ENCODE measurements at regions not wholly inside any gene's neighbourhood (a gene's known extent, or its start where the extent isn't known, plus 50 kb on each side); places are given as distances from the start of the nearest gene placed in this dataset.

- Histone ChIP-seq H3K4me3 (ENCODE audit: low read depth in 1 of 3, low read length in 3 of 3) (no peak overlapping the region), H3K27me3 (ENCODE audit: control insufficient read depth in 4 of 4, insufficient read depth in 4 of 4, low read length in 3 of 4) (peaks cover 0 to 3% (median 0%) of the 10 kb centered on the region in 4 donors), H3K9me3 (ENCODE audit: control insufficient read depth in 4 of 4, low read length in 3 of 4) (no peaks in the 10 kb centered on the region), H3K36me3 (ENCODE audit: control insufficient read depth in 4 of 4, insufficient read depth in 3 of 4, low read depth in 1 of 4, low read length in 3 of 4) (no peaks in the 10 kb centered on the region), H3K9ac (ENCODE audit: low read depth in 1 of 2, low read length in 2 of 2) (no peak overlapping the region), H3K4me1 (ENCODE audit: control insufficient read depth in 4 of 4, insufficient read depth in 4 of 4, low read length in 3 of 4) (no peaks in the 10 kb centered on the region), H3K27ac (ENCODE audit: low read depth in 1 of 2, low read length in 2 of 2) (no peak overlapping the region)
- 85% methylated on average over 14 of the region's 14 CpGs for WGBS
- no peak for DNase-seq (ENCODE audit: low spot score)
- TF ChIP-seq FOXA2 (IDR thresholded peaks at IDR 0.05) (no peak), ZBTB33 (IDR thresholded peaks at IDR 0.05) (no peak), HNF4G (IDR thresholded peaks at IDR 0.05) (no peak), NR2F2 (IDR thresholded peaks at IDR 0.05) (no peak), YY1 (IDR thresholded peaks at IDR 0.05) (no peak), CTCF (IDR thresholded peaks at IDR 0.05; ENCODE audit: low read depth, low read length, missing input control) (no peak), TAF1 (conservative IDR thresholded peaks at IDR 0.05) (no peak), GABPA (IDR thresholded peaks at IDR 0.05 in 1 of 2, conservative IDR thresholded peaks at IDR 0.05 in 1 of 2) (no peak), RXRA (IDR thresholded peaks at IDR 0.05) (no peak)
Observed at GRCh38 chr2:238791354-238791753, 56.5 kb upstream of the TWIST2 start.

GRCh38 chr2:238793306-238793705 lies 54.6 kb upstream of the TWIST2 start:
- H3K9me3 ChIP-seq (ENCODE audit: control insufficient read depth in 4 of 4, low read length in 3 of 4): peaks cover 0 to 5% (median 2%) of the 10 kb centered on the region in 4 donors
- H3K27ac ChIP-seq (ENCODE audit: low read depth in 1 of 2, low read length in 2 of 2): no peak overlapping the region
- no peak for DNase-seq (ENCODE audit: low spot score)
- WGBS: 88% methylated on average over 5 of the region's 5 CpGs
- H3K4me1 ChIP-seq (ENCODE audit: control insufficient read depth in 4 of 4, insufficient read depth in 4 of 4, low read length in 3 of 4): no peaks in the 10 kb centered on the region
- TF ChIP-seq GABPA (IDR thresholded peaks at IDR 0.05 in 1 of 2, conservative IDR thresholded peaks at IDR 0.05 in 1 of 2) (no peak), REST (IDR thresholded peaks at IDR 0.05) (no peak), JUND (IDR thresholded peaks at IDR 0.05) (no peak), FOXA1 (IDR thresholded peaks at IDR 0.05) (no peak), TAF1 (conservative IDR thresholded peaks at IDR 0.05) (no peak), NR2F2 (IDR thresholded peaks at IDR 0.05) (no peak), FOXA2 (IDR thresholded peaks at IDR 0.05) (no peak), SP1 (IDR thresholded peaks at IDR 0.05) (no peak), ZBTB33 (IDR thresholded peaks at IDR 0.05) (no peak), CTCF (IDR thresholded peaks at IDR 0.05; ENCODE audit: low read depth, low read length, missing input control) (no peak), YY1 (IDR thresholded peaks at IDR 0.05) (no peak), ATF3 (IDR thresholded peaks at IDR 0.05) (no peak)
- TF ChIP-seq, protein P1, sequence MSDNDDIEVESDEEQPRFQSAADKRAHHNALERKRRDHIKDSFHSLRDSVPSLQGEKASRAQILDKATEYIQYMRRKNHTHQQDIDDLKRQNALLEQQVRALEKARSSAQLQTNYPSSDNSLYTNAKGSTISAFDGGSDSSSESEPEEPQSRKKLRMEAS (IDR thresholded peaks at IDR 0.05): no peak
- H3K27me3 ChIP-seq (ENCODE audit: control insufficient read depth in 4 of 4, insufficient read depth in 4 of 4, low read length in 3 of 4): peaks cover 0 to 3% (median 1%) of the 10 kb centered on the region in 4 donors
- H3K36me3 ChIP-seq (ENCODE audit: control insufficient read depth in 4 of 4, insufficient read depth in 3 of 4, low read depth in 1 of 4, low read length in 3 of 4): no peaks in the 10 kb centered on the region
- H3K9ac ChIP-seq (ENCODE audit: low read depth in 1 of 2, low read length in 2 of 2): no peak overlapping the region
- no peak overlapping the region for H3K4me3 ChIP-seq (ENCODE audit: low read depth in 1 of 3, low read length in 3 of 3)
